SU-DHL-6 (cell line): ENCODE measurements at regions not wholly inside any gene's neighbourhood (a gene's known extent, or its start where the extent isn't known, plus 50 kb on each side); places are given as distances from the start of the nearest gene placed in this dataset.

Experiments
- H2AFZ ChIP-seq: fragments of 200-600 bp; sonication (generic); 2 replicates; pipeline ENCODE4 v1.6.1; 2014; ENCODE audit warnings: low read depth, mild to moderate bottlenecking, moderate library complexity, mixed read lengths, antibody characterized with exemption, low read length; ENCODE audit not compliant: severe bottlenecking
- H3F3A ChIP-seq: fragments of 200-600 bp; shearing (Covaris generic); 2 replicates; pipeline ENCODE4 v1.6.0; 2016; ENCODE audit warnings: antibody characterized with exemption, mild to moderate bottlenecking; ENCODE audit not compliant: insufficient read depth
- H3K27ac ChIP-seq: fragments of 200-600 bp; sonication (generic); 2 replicates; pipeline ENCODE4 v1.5.1; 2016; ENCODE audit warnings: low read depth, mild to moderate bottlenecking, low read length, moderate library complexity, mixed read lengths
- H3K27me3 ChIP-seq: fragments of 200-600 bp; sonication (generic), shearing (Covaris generic); 2 replicates; pipeline ENCODE4 v1.6.0; 2014; ENCODE audit warnings: mild to moderate bottlenecking, low read length
- H3K36me3 ChIP-seq: fragments of 200-600 bp; sonication (generic); 2 replicates; pipeline ENCODE4 v1.6.1; 2014; ENCODE audit warnings: mild to moderate bottlenecking, low read length, mixed read lengths
- H3K4me2 ChIP-seq: fragments of 300-600, 200-600 bp; shearing (Covaris generic), sonication (generic); 2 replicates; pipeline ENCODE4 v1.6.0; 2014; ENCODE audit warnings: low read length, low read depth, mild to moderate bottlenecking; ENCODE audit not compliant: poor library complexity, severe bottlenecking
- H3K4me3 ChIP-seq: fragments of 200-600 bp; sonication (generic); 2 replicates; pipeline ENCODE4 v1.5.1; 2014; ENCODE audit warnings: antibody characterized with exemption, low read length, mild to moderate bottlenecking, mixed read lengths; ENCODE audit not compliant: insufficient read depth, poor library complexity, severe bottlenecking
- H3K79me2 ChIP-seq: fragments of 200-600 bp; sonication (generic); 2 replicates; pipeline ENCODE4 v1.6.1; 2014; ENCODE audit warnings: mild to moderate bottlenecking, low read length, moderate library complexity; ENCODE audit not compliant: insufficient read depth
- H3K9ac ChIP-seq: fragments of 200-600 bp; sonication (generic); 2 replicates; pipeline ENCODE4 v1.7.0; 2014; ENCODE audit warnings: mild to moderate bottlenecking, low read length
- H3K9me2 ChIP-seq: fragments of 200-600 bp; sonication (generic); replicated peaks from 2 replicates; pipeline ENCODE4 v1.6.1; 2014; ENCODE audit warnings: low read length; ENCODE audit not compliant: insufficient read depth
- H3K9me3 ChIP-seq: fragments of 200-600 bp; sonication (generic); 2 replicates; pipeline ENCODE4 v1.6.1; 2014; ENCODE audit warnings: low read length, mixed read lengths; ENCODE audit not compliant: insufficient read depth
- H4K20me1 ChIP-seq: fragments of 200-600 bp; sonication (generic); 2 replicates; pipeline ENCODE4 v1.6.1; 2014; ENCODE audit warnings: low read depth, mild to moderate bottlenecking, antibody characterized with exemption, low read length, moderate library complexity, mixed read lengths
- EZH2phosphoT487 ChIP-seq: fragments of 200-600 bp; sonication (generic), shearing (Covaris generic); conservative IDR thresholded peaks from 2 replicates; pipeline ENCODE4 v1.6.1; 2018; ENCODE audit warnings: mild to moderate bottlenecking, antibody characterized with exemption, low read length, moderate library complexity, mixed read lengths
- TF ChIP-seq, protein P1 (sequence below): fragments of 200-600 bp; sonication (generic); IDR thresholded peaks from one replicate; pipeline ENCODE4 v1.5.1; 2017; ENCODE audit warnings: antibody characterized with exemption, mild to moderate bottlenecking, low read length, moderate library complexity; ENCODE audit not compliant: insufficient read depth, poor library complexity, severe bottlenecking

DNA sequence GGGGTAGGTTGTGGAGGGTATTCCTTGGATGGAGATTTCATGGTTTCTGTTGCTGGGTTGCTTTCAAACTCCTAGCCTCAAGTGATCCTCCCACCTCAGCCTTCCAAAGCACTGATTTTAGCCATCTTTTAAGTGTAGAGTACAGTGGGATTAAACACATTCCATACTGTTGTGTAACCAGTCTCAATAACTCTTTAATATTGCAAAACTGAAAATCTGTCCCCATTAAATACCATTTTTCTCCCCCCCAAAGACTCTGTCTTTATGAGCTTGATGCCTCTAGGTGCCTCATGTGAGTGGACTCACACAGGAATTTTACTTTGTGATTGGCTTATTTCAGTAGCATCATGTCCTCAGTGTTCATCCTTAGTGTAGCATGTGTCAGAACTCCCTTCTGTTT lies 74.7 kb upstream of the ATP10A start:
- Histone ChIP-seq H3K27ac (no peak overlapping the region), H3K27me3 (no peaks in the 10 kb centered on the region), H3K36me3 (no peaks in the 10 kb centered on the region), H3F3A (no peaks in the 10 kb centered on the region), H3K4me3 (no peak overlapping the region), H4K20me1 (no peaks in the 10 kb centered on the region), H3K79me2 (no peaks in the 10 kb centered on the region), H3K9me2 (no peaks in the 10 kb centered on the region), H2AFZ (no peak overlapping the region), H3K9ac (no peak overlapping the region), H3K9me3 (no peaks in the 10 kb centered on the region), H3K4me2 (no peak overlapping the region)
- TF ChIP-seq EZH2phosphoT487, result no peak
- TF ChIP-seq, protein P1, sequence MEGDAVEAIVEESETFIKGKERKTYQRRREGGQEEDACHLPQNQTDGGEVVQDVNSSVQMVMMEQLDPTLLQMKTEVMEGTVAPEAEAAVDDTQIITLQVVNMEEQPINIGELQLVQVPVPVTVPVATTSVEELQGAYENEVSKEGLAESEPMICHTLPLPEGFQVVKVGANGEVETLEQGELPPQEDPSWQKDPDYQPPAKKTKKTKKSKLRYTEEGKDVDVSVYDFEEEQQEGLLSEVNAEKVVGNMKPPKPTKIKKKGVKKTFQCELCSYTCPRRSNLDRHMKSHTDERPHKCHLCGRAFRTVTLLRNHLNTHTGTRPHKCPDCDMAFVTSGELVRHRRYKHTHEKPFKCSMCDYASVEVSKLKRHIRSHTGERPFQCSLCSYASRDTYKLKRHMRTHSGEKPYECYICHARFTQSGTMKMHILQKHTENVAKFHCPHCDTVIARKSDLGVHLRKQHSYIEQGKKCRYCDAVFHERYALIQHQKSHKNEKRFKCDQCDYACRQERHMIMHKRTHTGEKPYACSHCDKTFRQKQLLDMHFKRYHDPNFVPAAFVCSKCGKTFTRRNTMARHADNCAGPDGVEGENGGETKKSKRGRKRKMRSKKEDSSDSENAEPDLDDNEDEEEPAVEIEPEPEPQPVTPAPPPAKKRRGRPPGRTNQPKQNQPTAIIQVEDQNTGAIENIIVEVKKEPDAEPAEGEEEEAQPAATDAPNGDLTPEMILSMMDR, result no peak

DNA sequence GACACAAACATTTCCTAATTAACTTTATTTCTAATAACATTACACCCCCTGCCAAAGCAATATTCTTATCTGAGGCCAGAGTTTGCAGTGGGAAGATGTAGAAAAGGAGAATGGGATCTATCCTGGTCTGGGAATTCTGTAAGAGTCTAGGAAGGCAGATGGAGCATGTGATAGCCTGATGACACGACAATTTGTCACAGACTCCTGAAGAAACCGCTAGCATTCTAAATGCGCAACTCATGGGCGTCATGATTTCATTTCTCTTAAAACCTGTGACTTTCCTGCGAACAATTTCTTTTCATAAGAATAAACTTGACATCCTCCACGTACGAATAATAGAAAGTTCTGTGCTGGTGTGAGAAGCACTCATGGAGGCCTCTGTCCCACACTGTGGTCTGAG lies 72.9 kb upstream of the ATP10A start:
- Histone ChIP-seq H3K9me2 (no peaks in the 10 kb centered on the region), H3K27ac (no peak overlapping the region), H3F3A (no peaks in the 10 kb centered on the region), H3K36me3 (no peaks in the 10 kb centered on the region), H3K4me3 (no peak overlapping the region), H4K20me1 (no peaks in the 10 kb centered on the region), H2AFZ (no peak overlapping the region), H3K4me2 (no peak overlapping the region), H3K79me2 (no peaks in the 10 kb centered on the region), H3K9ac (no peak overlapping the region), H3K9me3 (no peaks in the 10 kb centered on the region), H3K27me3 (no peaks in the 10 kb centered on the region)
- no peak for TF ChIP-seq EZH2phosphoT487
- TF ChIP-seq, protein P1, result no peak

DNA sequence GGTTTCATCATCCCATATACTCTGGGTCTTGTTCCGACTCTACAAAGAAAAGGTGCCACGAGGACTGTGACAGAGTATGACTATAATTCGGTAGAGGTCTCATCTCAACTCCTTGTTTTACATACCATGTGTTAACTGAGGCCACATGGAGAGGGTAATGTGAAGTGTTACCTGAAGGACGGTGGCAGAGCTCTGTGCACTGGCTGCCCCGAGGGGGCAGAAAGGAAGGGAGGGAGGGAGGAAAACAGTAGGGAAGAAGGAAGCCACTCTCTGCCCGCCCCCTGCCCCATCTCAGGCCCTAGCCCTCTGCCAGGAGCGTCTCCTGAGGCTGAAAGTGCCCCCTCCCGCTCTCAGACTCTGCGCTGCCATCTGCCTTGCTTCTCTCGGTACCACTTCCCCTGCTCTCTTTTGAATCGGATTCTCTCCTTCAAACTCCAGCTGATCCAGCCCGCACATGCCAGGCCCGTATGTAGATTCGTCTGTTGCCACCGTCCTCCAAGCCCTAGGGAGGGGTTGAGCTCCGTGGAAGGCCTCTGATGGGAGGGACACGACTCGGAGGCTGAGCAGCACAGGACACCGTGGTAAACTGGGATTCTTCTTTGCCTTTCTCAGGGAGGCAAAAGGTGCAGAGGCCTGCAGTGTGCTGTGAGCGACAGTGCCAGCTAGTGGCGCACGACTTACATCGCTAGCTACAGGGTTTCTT lies 70.5 kb upstream of the ATP10A start:
- Histone ChIP-seq H2AFZ (no peak overlapping the region), H3K4me2 (peak overlapping the region; percentile 43)

More for the DNA sequence above, 70.5 kb upstream of the ATP10A start:
- Histone ChIP-seq H3K27me3 (no peaks in the 10 kb centered on the region), H3K27ac (no peak overlapping the region), H3K9ac (peak overlapping the region; percentile 20; the same call in 1 of the 2 replicates), H4K20me1 (no peaks in the 10 kb centered on the region), H3K9me2 (no peaks in the 10 kb centered on the region), H3K79me2 (no peaks in the 10 kb centered on the region), H3K9me3 (no peaks in the 10 kb centered on the region), H3F3A (no peaks in the 10 kb centered on the region), H3K36me3 (no peaks in the 10 kb centered on the region), H3K4me3 (no peak overlapping the region)
- no peak for TF ChIP-seq EZH2phosphoT487
- TF ChIP-seq, protein P1, result peak; percentile 19
